Spleen (tissue), 7 donors: ENCODE measurements at regions not wholly inside any gene's neighbourhood (a gene's known extent, or its start where the extent isn't known, plus 50 kb on each side); places are given as distances from the start of the nearest gene placed in this dataset.

ENCODE experiments used
- CTCF ChIP-seq, 11 experiments: fragments of 200-600 bp in 7 of 11; fragments of 450-650 bp in 4 of 11; sonication (generic) in 4 of 11; IDR thresholded peaks in 8 of 11; conservative IDR thresholded peaks in 3 of 11; 1 replicate in 7 of 11; 2 replicates in 4 of 11; pipeline versions ENCODE4 v1.4.0 to v1.8.0; 2016 to 2021; ENCODE audit warnings: antibody characterized with exemption in 11 of 11, inconsistent platforms in 4 of 11, mild to moderate bottlenecking in 1 of 11
- POLR2A ChIP-seq, 3 donors: fragments of 450-650 bp; IDR thresholded peaks; one replicate each; pipeline ENCODE4 v1.5.1; 2017; ENCODE audit warnings: antibody characterized with exemption in 3 of 3, mild to moderate bottlenecking in 1 of 3
- donor health status: DM: no; HTN: no; CAD: no; lungs with moderate emphysema.
- donor health status: DM: no; HTN: no; CAD: no.
- donor health status: DM: no; HTN: no; CAD: no.

- TF ChIP-seq CTCF (IDR thresholded peaks at IDR 0.05 in 8 of 11, conservative IDR thresholded peaks at IDR 0.05 in 3 of 11), result no peak
- no peak for TF ChIP-seq POLR2A (IDR thresholded peaks at IDR 0.05)
These were observed 261.1 kb downstream of the ABHD5 start for GRCh38 chr3:43951813-43952212.
